SKM-1 (cell line): ENCODE measurements at regions not wholly inside any gene's neighbourhood (a gene's known extent, or its start where the extent isn't known, plus 50 kb on each side); places are given as distances from the start of the nearest gene placed in this dataset.

Source experiments
- DNase-seq: peaks from one replicate; lab custom pipeline; 2025; ENCODE audit not compliant: unreplicated experiment; lab: John Stamatoyannopoulos, UW

- DNase-seq: no peak
Observed at GRCh38 chr6:119627908-119628669, 278.5 kb upstream of the MAN1A1 start.

- DNase-seq: no peak
Observed at GRCh38 chr6:119626884-119627619, 277.5 kb upstream of the MAN1A1 start.

GRCh38 chr6:119620846-119621555, 271.4 kb upstream of the MAN1A1 start:
- DNase-seq: no peak

GRCh38 chr6:119614138-119614537, 264.6 kb upstream of the MAN1A1 start:
- DNase-seq: no peak

- no peak for DNase-seq
Observed at GRCh38 chr6:119612911-119613381, 263.4 kb upstream of the MAN1A1 start.

- no peak for DNase-seq
Observed at GRCh38 chr6:119612176-119612891, 262.8 kb upstream of the MAN1A1 start.

GRCh38 chr6:119610754-119611153, 261.2 kb upstream of the MAN1A1 start:
- no peak for DNase-seq

- DNase-seq: no peak
Observed at GRCh38 chr6:119610265-119610664, 260.7 kb upstream of the MAN1A1 start.

GRCh38 chr6:119609865-119610264, 260.3 kb upstream of the MAN1A1 start:
- DNase-seq: no peak

- no peak for DNase-seq
Observed at GRCh38 chr6:119608994-119609393, 259.4 kb upstream of the MAN1A1 start.

GRCh38 chr6:119604124-119604523, 254.6 kb upstream of the MAN1A1 start:
- DNase-seq: no peak

- DNase-seq: no peak
Observed at GRCh38 chr6:119603501-119603900, 253.9 kb upstream of the MAN1A1 start.

GRCh38 chr6:119602215-119603178, 252.9 kb upstream of the MAN1A1 start:
- no peak for DNase-seq

GRCh38 chr6:119598883-119599282, 249.3 kb upstream of the MAN1A1 start:
- no peak for DNase-seq

- no peak for DNase-seq
Observed at GRCh38 chr6:119594907-119595306, 245.3 kb upstream of the MAN1A1 start.

GRCh38 chr6:119591235-119591634, 241.7 kb upstream of the MAN1A1 start:
- no peak for DNase-seq

GRCh38 chr6:119590066-119590465, 240.5 kb upstream of the MAN1A1 start:
- no peak for DNase-seq

- no peak for DNase-seq
Observed at GRCh38 chr6:119587537-119587936, 238.0 kb upstream of the MAN1A1 start.

GRCh38 chr6:119586250-119586882, 236.8 kb upstream of the MAN1A1 start:
- no peak for DNase-seq
